ENCODE measurements at regions not wholly inside any gene's neighbourhood (a gene's known extent, or its start where the extent isn't known, plus 50 kb on each side); places are given as distances from the start of the nearest gene placed in this dataset.
A peak's percentile ranks its signal among the peaks of the same experiment; 100 is the strongest.

GRCh38 chr4:4746444-4746843, 113.0 kb upstream of the MSX1 start:
- no peak for DNase-seq (ENCODE audit: low read depth)

- DNase-seq (ENCODE audit: low read depth), result no peak
Observed at GRCh38 chr4:4740071-4740470, 119.4 kb upstream of the MSX1 start.

GRCh38 chr4:4735870-4736269, 123.6 kb upstream of the MSX1 start:
- DNase-seq (ENCODE audit: low read depth), result no peak

GRCh38 chr4:4735136-4735750, 124.2 kb upstream of the MSX1 start:
- no peak for DNase-seq (ENCODE audit: low read depth)

- no peak for DNase-seq (ENCODE audit: low read depth)
Observed at GRCh38 chr4:4734425-4734824, 125.0 kb upstream of the MSX1 start.

GRCh38 chr4:4733663-4734062, 125.8 kb upstream of the MSX1 start:
- DNase-seq (ENCODE audit: low read depth), result no peak

GRCh38 chr4:4730249-4730648, 129.2 kb upstream of the MSX1 start:
- no peak for DNase-seq (ENCODE audit: low read depth)

GRCh38 chr4:4729206-4729605, 130.3 kb upstream of the MSX1 start:
- DNase-seq (ENCODE audit: low read depth), result no peak

GRCh38 chr4:4727536-4727935, 131.9 kb upstream of the MSX1 start:
- no peak for DNase-seq (ENCODE audit: low read depth)

GRCh38 chr4:4726051-4726450, 133.4 kb upstream of the MSX1 start:
- no peak for DNase-seq (ENCODE audit: low read depth)

- no peak for DNase-seq (ENCODE audit: low read depth)
Observed at GRCh38 chr4:4724321-4724720, 135.1 kb upstream of the MSX1 start.

GRCh38 chr4:4721636-4722035, 137.8 kb upstream of the MSX1 start:
- no peak for DNase-seq (ENCODE audit: low read depth)

GRCh38 chr4:4720646-4721045, 138.8 kb upstream of the MSX1 start:
- DNase-seq (ENCODE audit: low read depth), result no peak

GRCh38 chr4:4719436-4719835, 140.0 kb upstream of the MSX1 start:
- no peak for DNase-seq (ENCODE audit: low read depth)

GRCh38 chr4:4717692-4718091, 141.8 kb upstream of the MSX1 start:
- DNase-seq (ENCODE audit: low read depth), result no peak

GRCh38 chr4:4714331-4714730, 145.1 kb upstream of the MSX1 start:
- no peak for DNase-seq (ENCODE audit: low read depth)

- no peak for DNase-seq (ENCODE audit: low read depth)
Observed at GRCh38 chr4:4712800-4713528, 146.5 kb upstream of the MSX1 start.

- DNase-seq (ENCODE audit: low read depth), result no peak
Observed at GRCh38 chr4:4711902-4712301, 147.6 kb upstream of the MSX1 start.

GRCh38 chr4:4709736-4710135, 149.7 kb upstream of the MSX1 start:
- no peak for DNase-seq (ENCODE audit: low read depth)

GRCh38 chr4:4704267-4704666, 155.2 kb upstream of the MSX1 start:
- peak; percentile 35 for DNase-seq (ENCODE audit: low read depth)

- DNase-seq (ENCODE audit: low read depth), result no peak
Observed at GRCh38 chr4:4697584-4697983, 155.7 kb upstream of the STX18 start.

GRCh38 chr4:4696530-4696929, 154.7 kb upstream of the STX18 start:
- no peak for DNase-seq (ENCODE audit: low read depth)

- DNase-seq (ENCODE audit: low read depth), result no peak
Observed at GRCh38 chr4:4695497-4695896, 153.6 kb upstream of the STX18 start.
